MCF 10A (cell line): ENCODE measurements at regions not wholly inside any gene's neighbourhood (a gene's known extent, or its start where the extent isn't known, plus 50 kb on each side); places are given as distances from the start of the nearest gene placed in this dataset.

ENCODE experiments used
- BruUV-seq: library from RNA; stranded (reverse); fragments of 400-500 nt; replicated peaks from 2 replicates; lab custom pipeline; 2021; lab: Mats Ljungman, UMichigan
- CTCF ChIA-PET: fragments of 300-600 bp; sonication (Branson Sonifier 250); formaldehyde crosslinking; extraction: SDS; loops from one replicate; lab custom pipeline; 2021; ENCODE audit warnings: antibody characterized with exemption, inconsistent platforms; lab: Yijun Ruan, JAX
- POLR2A ChIA-PET: fragments of 300-600, 350-650 bp; sonication (Branson Sonifier 250); formaldehyde crosslinking; extraction: SDS; loops from one replicate; lab custom pipeline; 2020; ENCODE audit warnings: antibody characterized with exemption, inconsistent platforms; lab: Yijun Ruan, JAX
- DNase-seq: peaks from one replicate; pipeline ENCODE4 v3.0.0-alpha.2; 2018; ENCODE audit not compliant: unreplicated experiment
- H3K27ac Mint-ChIP-seq: one replicate; pipeline ENCODE4 v1.8.0; 2022; ENCODE audit warnings: mild to moderate bottlenecking, low read depth, mixed read lengths; ENCODE audit not compliant: unreplicated experiment
- H3K27me3 Mint-ChIP-seq: one replicate; pipeline ENCODE4 v1.8.0; 2022; ENCODE audit warnings: mixed read lengths; ENCODE audit not compliant: insufficient read depth, unreplicated experiment
- H3K36me3 Mint-ChIP-seq: one replicate; pipeline ENCODE4 v1.8.0; 2022; ENCODE audit warnings: mild to moderate bottlenecking, moderate library complexity, mixed read lengths; ENCODE audit not compliant: insufficient read depth, unreplicated experiment
- H3K4me1 Mint-ChIP-seq: one replicate; pipeline ENCODE4 v1.8.0; 2022; ENCODE audit warnings: mixed read lengths; ENCODE audit not compliant: insufficient read depth, unreplicated experiment
- H3K4me3 Mint-ChIP-seq: one replicate; pipeline ENCODE4 v1.8.0; 2022; ENCODE audit warnings: mild to moderate bottlenecking, moderate library complexity, mixed read lengths; ENCODE audit not compliant: unreplicated experiment
- H3K9me3 Mint-ChIP-seq: one replicate; pipeline ENCODE4 v1.8.0; 2022; ENCODE audit warnings: mixed read lengths; ENCODE audit not compliant: unreplicated experiment
- CTCF ChIP-seq: fragments of 200-600 bp; IDR thresholded peaks from one replicate; pipeline ENCODE4 v1.8.0; 2022; ENCODE audit warnings: antibody characterized with exemption, mild to moderate bottlenecking; ENCODE audit not compliant: unreplicated experiment
- intact Hi-C: fragments of 100-400 bp; cut with micrococcal nuclease; formaldehyde crosslinking; loops from 2 replicates; pipeline ENCODE4 v1.14.1; 2022

- TF ChIP-seq CTCF: no peak
- no peak overlapping the region for H3K4me3 Mint-ChIP-seq
- no peaks in the 10 kb centered on the region for H3K27me3 Mint-ChIP-seq
- ChIA-PET CTCF (interaction anchor here (0.7 kb wide), 1 partner anchor 32 kb away, joined by 3 read pairs; no protein-coding TSS in a partner anchor), POLR2A (interaction anchor here (0.9 kb wide), 3 partner anchors 10 to 34 kb away, joined by 4 to 7 read pairs (median 5); no protein-coding TSS in a partner anchor)
- H3K9me3 Mint-ChIP-seq: no peaks in the 10 kb centered on the region
- BruUV-seq: no TSS peak
- intact Hi-C loops: loop anchor here (2.0 kb wide), 1 partner anchor 29 kb away; no protein-coding TSS in a partner anchor
- peak; percentile 89 for DNase-seq
- H3K4me1 Mint-ChIP-seq: peaks cover 31% of the 10 kb centered on the region
- peak overlapping the region; percentile 66 for H3K27ac Mint-ChIP-seq
- peaks cover 6% of the 10 kb centered on the region for H3K36me3 Mint-ChIP-seq
These were observed 132.0 kb upstream of the MDFIC start for GRCh38 chr7:114789871-114790311.

DNA sequence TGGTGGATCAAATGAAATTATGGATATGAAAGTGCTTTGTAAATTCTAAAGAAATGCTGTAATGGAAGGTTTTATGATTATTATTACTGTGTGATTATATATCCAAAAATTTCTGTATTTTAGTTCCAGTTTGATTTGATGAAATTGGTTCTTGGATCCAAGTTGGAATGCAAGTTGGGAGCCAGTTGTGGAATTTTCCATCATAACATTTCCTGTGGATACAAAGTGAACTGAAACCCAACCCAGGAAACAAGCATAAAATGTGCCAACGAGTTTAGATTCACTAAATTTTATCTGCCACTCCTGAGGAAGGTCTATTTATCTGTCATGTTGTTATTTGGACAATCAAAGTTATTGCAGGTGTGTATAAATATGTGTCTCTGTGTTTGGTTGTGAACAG, 131.4 kb upstream of the MDFIC start:
- peaks cover 27% of the 10 kb centered on the region for H3K4me1 Mint-ChIP-seq
- H3K27me3 Mint-ChIP-seq: no peaks in the 10 kb centered on the region
- no peak overlapping the region for H3K4me3 Mint-ChIP-seq
- intact Hi-C loops: loop anchor here (2.0 kb wide), 1 partner anchor 28 kb away; no protein-coding TSS in a partner anchor
- DNase-seq: no peak
- CTCF ChIA-PET: interaction anchor here (0.7 kb wide), 1 partner anchor 31 kb away, joined by 3 read pairs; no protein-coding TSS in a partner anchor
- no peaks in the 10 kb centered on the region for H3K9me3 Mint-ChIP-seq
- H3K36me3 Mint-ChIP-seq: peaks cover 6% of the 10 kb centered on the region
- no peak overlapping the region for H3K27ac Mint-ChIP-seq
- POLR2A ChIA-PET: interaction anchor here (0.9 kb wide), 3 partner anchors 9 to 33 kb away, joined by 4 to 7 read pairs (median 5); no protein-coding TSS in a partner anchor
- TF ChIP-seq CTCF: no peak
- BruUV-seq: no TSS peak

GRCh38 chr7:114791771-114792170, 130.1 kb upstream of the MDFIC start:
- TF ChIP-seq CTCF: no peak
- intact Hi-C loops: loop anchor here (2.0 kb wide), 1 partner anchor 27 kb away; no protein-coding TSS in a partner anchor
- H3K36me3 Mint-ChIP-seq: peaks cover 6% of the 10 kb centered on the region
- no peak overlapping the region for H3K27ac Mint-ChIP-seq
- BruUV-seq: no TSS peak
- H3K9me3 Mint-ChIP-seq: no peaks in the 10 kb centered on the region
- CTCF ChIA-PET: no interaction called here
- no peak overlapping the region for H3K4me3 Mint-ChIP-seq
- peaks cover 27% of the 10 kb centered on the region for H3K4me1 Mint-ChIP-seq
- H3K27me3 Mint-ChIP-seq: no peaks in the 10 kb centered on the region
- POLR2A ChIA-PET: no interaction called here
- no peak for DNase-seq

DNA sequence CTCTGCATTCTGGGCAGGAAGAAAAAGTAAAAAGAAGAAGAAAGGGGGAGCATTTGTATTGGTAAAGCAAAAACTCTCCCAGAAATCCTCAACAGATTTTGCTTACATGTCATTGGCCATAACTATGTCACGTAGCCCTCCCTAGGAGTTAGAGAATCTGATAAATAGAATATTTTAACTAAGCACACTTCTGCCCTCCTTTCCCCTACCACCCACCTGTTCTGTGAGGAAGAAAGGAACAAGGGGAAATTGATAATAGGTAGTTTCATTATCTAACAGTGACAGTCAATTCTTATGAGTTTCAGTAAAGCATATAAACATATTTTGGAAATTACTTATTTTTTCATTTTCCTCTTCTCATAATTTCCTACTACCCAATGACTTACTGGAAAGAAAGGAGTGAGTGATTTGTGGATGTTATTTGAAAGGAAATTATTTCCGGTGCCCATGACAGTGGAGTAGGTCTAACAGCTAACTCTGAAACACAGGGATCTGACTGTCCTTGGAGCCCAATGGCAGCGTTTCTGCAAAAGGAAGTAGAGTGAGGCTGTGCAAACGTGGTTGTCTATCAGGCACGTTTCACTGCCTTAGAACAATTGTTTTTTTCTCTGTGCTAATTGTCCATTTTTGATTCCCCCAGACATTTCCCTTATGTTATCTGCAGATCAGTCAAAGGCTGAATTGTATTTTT, 128.6 kb upstream of the MDFIC start:
- Mint-ChIP-seq H3K27ac (no peak overlapping the region), H3K9me3 (no peaks in the 10 kb centered on the region), H3K36me3 (peaks cover 6% of the 10 kb centered on the region), H3K27me3 (no peaks in the 10 kb centered on the region), H3K4me3 (no peak overlapping the region), H3K4me1 (peaks cover 26% of the 10 kb centered on the region)
- intact Hi-C loops: no loop called here
- CTCF ChIA-PET: no interaction called here
- POLR2A ChIA-PET: no interaction called here
- TF ChIP-seq CTCF: no peak
- BruUV-seq: no TSS peak
- no peak for DNase-seq
